GM12892 (cell line): ENCODE measurements at regions not wholly inside any gene's neighbourhood (a gene's known extent, or its start where the extent isn't known, plus 50 kb on each side); places are given as distances from the start of the nearest gene placed in this dataset.

Source experiments
- POLR2AphosphoS5 ChIP-seq: IDR thresholded peaks from 2 replicates; pipeline ENCODE4 v1.6.1; 2011; ENCODE audit warnings: low read depth, low read length, control low read depth
- TAF1 ChIP-seq: IDR thresholded peaks from 2 replicates; pipeline ENCODE4 v1.6.1; 2011; ENCODE audit warnings: low read depth, mild to moderate bottlenecking, control low read depth, low read length, borderline replicate concordance

- TF ChIP-seq POLR2AphosphoS5 (no peak), TAF1 (no peak)
These were observed 115.6 kb upstream of the TRPM3 start for GRCh38 chr9:71237051-71237450.
